H1 (cell line): ENCODE measurements at regions not wholly inside any gene's neighbourhood (a gene's known extent, or its start where the extent isn't known, plus 50 kb on each side); places are given as distances from the start of the nearest gene placed in this dataset.
"Not testable (repeated sequence)": the region's sequence is repeated elsewhere in the genome, so short reads cannot be mapped to it uniquely, and the experiment has no call there.

Experiments
- BACH1 ChIP-seq: IDR thresholded peaks from 2 replicates; pipeline ENCODE4 v1.6.1; 2012; ENCODE audit warnings: low read length, improper control_type of control experiment
- CEBPB ChIP-seq: IDR thresholded peaks from 2 replicates; pipeline ENCODE4 v1.6.1; 2012; ENCODE audit warnings: low read depth, low read length
- CTCF ChIP-seq, 3 experiments: IDR thresholded peaks; 1 replicate in 2 of 3; 2 replicates in 1 of 3; pipeline versions ENCODE4 v1.5.1 to v1.6.1; 2011; ENCODE audit warnings: low read length in 3 of 3, mild to moderate bottlenecking in 3 of 3, inconsistent platforms in 2 of 3, low read depth in 1 of 3, moderate library complexity in 1 of 3; ENCODE audit not compliant: insufficient read depth in 1 of 3; ENCODE audit errors: control extremely low read depth in 1 of 3
- POLR2A ChIP-seq, 2 experiments: IDR thresholded peaks; 1 replicate in 1 of 2; 2 replicates in 1 of 2; pipeline ENCODE4 v1.6.1; 2011; ENCODE audit warnings: low read depth in 2 of 2, low read length in 2 of 2, mild to moderate bottlenecking in 2 of 2; ENCODE audit errors: control extremely low read depth in 1 of 2
- POLR2AphosphoS5 ChIP-seq: IDR thresholded peaks from 2 replicates; pipeline ENCODE4 v1.6.1; 2011; ENCODE audit warnings: low read depth, low read length
- USF2 ChIP-seq: IDR thresholded peaks from 2 replicates; pipeline ENCODE4 v1.6.1; 2011; ENCODE audit warnings: low read length, improper control_type of control experiment

- not testable (repeated sequence) for TF ChIP-seq POLR2A (IDR thresholded peaks at IDR 0.05; ENCODE audit: control extremely low read depth in 1 of 2, low read depth in 2 of 2, low read length in 2 of 2); CTCF (IDR thresholded peaks at IDR 0.05; ENCODE audit: control extremely low read depth in 1 of 3, insufficient read depth in 1 of 3, low read depth in 1 of 3, low read length in 3 of 3); POLR2AphosphoS5; BACH1; USF2; CEBPB
These were observed 392.5 kb downstream of the PRELID2 start for GRCh38 chr5:145442661-145443060.
